Hindlimb muscle (tissue), 1 donor: ENCODE measurements at regions not wholly inside any gene's neighbourhood (a gene's known extent, or its start where the extent isn't known, plus 50 kb on each side); places are given as distances from the start of the nearest gene placed in this dataset.

Experiments used
- DNase-seq: peaks from one replicate; pipeline ENCODE4 v3.0.0-alpha.2; 2013

GRCh38 chrX:39174772-39175417 is 373.6 kb downstream of the MID1IP1 start:
- no peak for DNase-seq

GRCh38 chrX:39175418-39176057 is 374.3 kb downstream of the MID1IP1 start:
- DNase-seq: no peak

GRCh38 chrX:39176105-39176504 is 374.8 kb downstream of the MID1IP1 start:
- DNase-seq: no peak

- DNase-seq: no peak
These were observed 388.2 kb downstream of the MID1IP1 start for GRCh38 chrX:39189431-39189830.

GRCh38 chrX:39194673-39195072 is 393.4 kb downstream of the MID1IP1 start:
- DNase-seq: no peak

- DNase-seq: no peak
These were observed 393.9 kb downstream of the MID1IP1 start for GRCh38 chrX:39195156-39195555.

- DNase-seq: no peak
These were observed 395.2 kb downstream of the MID1IP1 start for GRCh38 chrX:39196192-39197102.

- no peak for DNase-seq
These were observed 398.2 kb downstream of the MID1IP1 start for GRCh38 chrX:39199429-39199828.

GRCh38 chrX:39201305-39201990 is 400.2 kb downstream of the MID1IP1 start:
- DNase-seq: no peak

- DNase-seq: no peak
These were observed 401.4 kb downstream of the MID1IP1 start for GRCh38 chrX:39202641-39203040.

GRCh38 chrX:39203427-39203826 is 402.2 kb downstream of the MID1IP1 start:
- DNase-seq: no peak

- DNase-seq: no peak
These were observed 403.1 kb downstream of the MID1IP1 start for GRCh38 chrX:39204353-39204752.

GRCh38 chrX:39204945-39205344 is 403.7 kb downstream of the MID1IP1 start:
- no peak for DNase-seq

GRCh38 chrX:39205467-39205866 is 404.2 kb downstream of the MID1IP1 start:
- DNase-seq: no peak

- DNase-seq: no peak
These were observed 405.3 kb downstream of the MID1IP1 start for GRCh38 chrX:39206399-39207145.

GRCh38 chrX:39211501-39211900 is 410.2 kb downstream of the MID1IP1 start:
- DNase-seq: no peak

- no peak for DNase-seq
These were observed 411.2 kb downstream of the MID1IP1 start for GRCh38 chrX:39212456-39212855.

- DNase-seq: no peak
These were observed 413.3 kb downstream of the MID1IP1 start for GRCh38 chrX:39214387-39215126.

GRCh38 chrX:39220952-39221351 is 419.7 kb downstream of the MID1IP1 start:
- no peak for DNase-seq

GRCh38 chrX:39222346-39223113 is 421.3 kb downstream of the MID1IP1 start:
- DNase-seq: no peak

GRCh38 chrX:39226251-39226650 is 425.0 kb downstream of the MID1IP1 start:
- DNase-seq: no peak
